BLaER1 treated with 17β-estradiol and CSF1 and Interleukin-3, amounts not matched to agents 10 nM and 100 nM (cell line): ENCODE measurements at regions not wholly inside any gene's neighbourhood (a gene's known extent, or its start where the extent isn't known, plus 50 kb on each side); places are given as distances from the start of the nearest gene placed in this dataset.

ENCODE experiments used
- H3K27ac ChIP-seq, 11 experiments: shearing (Covaris generic); formaldehyde crosslinking; 2 replicates each; pipeline ENCODE4 v1.8.1; 2022
- H3K27me3 ChIP-seq, 11 experiments: shearing (Covaris generic); formaldehyde crosslinking; 2 replicates each; pipeline ENCODE4 v1.8.1; 2022
- H3K36me3 ChIP-seq, 11 experiments: shearing (Covaris generic); formaldehyde crosslinking; 2 replicates each; pipeline ENCODE4 v1.8.1; 2022
- H3K4me1 ChIP-seq, 10 experiments: shearing (Covaris generic); formaldehyde crosslinking; 2 replicates each; pipeline ENCODE4 v1.8.1; 2022
- H3K4me2 ChIP-seq, 11 experiments: shearing (Covaris generic); formaldehyde crosslinking; 2 replicates each; pipeline ENCODE4 v1.8.1; 2022
- H3K4me3 ChIP-seq, 10 experiments: shearing (Covaris generic); formaldehyde crosslinking; 2 replicates each; pipeline ENCODE4 v1.8.1; 2022
- H3K9ac ChIP-seq, 11 experiments: shearing (Covaris generic); formaldehyde crosslinking; 2 replicates each; pipeline ENCODE4 v1.8.1; 2022
- H3K9me3 ChIP-seq, 11 experiments: shearing (Covaris generic); formaldehyde crosslinking; replicated peaks in 1 of 11; 2 replicates each; pipeline ENCODE4 v1.8.1; 2022
- H4K20me1 ChIP-seq, 11 experiments: shearing (Covaris generic); formaldehyde crosslinking; 2 replicates each; pipeline ENCODE4 v1.8.1; 2022
- Cebpa-rat ChIP-seq, 11 experiments: shearing (Covaris generic); IDR thresholded peaks; 2 replicates each; pipeline ENCODE4 v1.8.1; 2022

- no peak overlapping the region for H3K4me2 ChIP-seq
- H3K9me3 ChIP-seq = peaks cover 0 to 80% (median 53%) of the 10 kb centered on the region in 11 experiments; a peak in 18 of 22 replicates
- H3K4me1 ChIP-seq = peaks cover 0 to 14% (median 6%) of the 10 kb centered on the region in 10 experiments; a peak in 11 of 20 replicates
- H3K4me3 ChIP-seq = no peak overlapping the region
- no peaks in the 10 kb centered on the region for H4K20me1 ChIP-seq
- no peak overlapping the region for H3K9ac ChIP-seq
- no peaks in the 10 kb centered on the region for H3K27me3 ChIP-seq
- H3K27ac ChIP-seq = no peak overlapping the region
- TF ChIP-seq Cebpa-rat (IDR thresholded peaks at IDR 0.05) = no peak
- H3K36me3 ChIP-seq = peaks cover 0 to 41% (median 0%) of the 10 kb centered on the region in 11 experiments; a peak in 7 of 22 replicates
Measured at GRCh38 chr3:177735431-177735830, 538.1 kb upstream of the TBL1XR1 start.

- Histone ChIP-seq H3K9ac (no peak overlapping the region), H3K4me3 (no peak overlapping the region)
- TF ChIP-seq Cebpa-rat (IDR thresholded peaks at IDR 0.05) = no peak
Measured at GRCh38 chr3:177739461-177739860, 542.2 kb upstream of the TBL1XR1 start.

GRCh38 chr3:177740254-177740653, 543.0 kb upstream of the TBL1XR1 start:
- Histone ChIP-seq H4K20me1 (no peaks in the 10 kb centered on the region), H3K9me3 (peaks cover 10 to 94% (median 54%) of the 10 kb centered on the region in 11 experiments; a peak in 21 of 22 replicates), H3K9ac (no peak overlapping the region), H3K4me3 (no peak overlapping the region), H3K27ac (no peak overlapping the region), H3K36me3 (peaks cover 0 to 22% (median 0%) of the 10 kb centered on the region in 11 experiments; a peak in 9 of 22 replicates), H3K4me2 (no peak overlapping the region), H3K4me1 (peaks cover 0 to 5% (median 0%) of the 10 kb centered on the region in 10 experiments; a peak in 1 of 20 replicates), H3K27me3 (no peaks in the 10 kb centered on the region)
- no peak for TF ChIP-seq Cebpa-rat (IDR thresholded peaks at IDR 0.05)

More at GRCh38 chr3:177739461-177739860, 542.2 kb upstream of the TBL1XR1 start:
- no peak overlapping the region for H3K27ac ChIP-seq
- H3K9me3 ChIP-seq = peaks cover 6 to 87% (median 46%) of the 10 kb centered on the region in 11 experiments; a peak in 21 of 22 replicates
- no peaks in the 10 kb centered on the region for H4K20me1 ChIP-seq
- H3K27me3 ChIP-seq = no peaks in the 10 kb centered on the region
- peaks cover 0 to 6% (median 3%) of the 10 kb centered on the region in 10 experiments; a peak in 8 of 20 replicates for H3K4me1 ChIP-seq
- H3K36me3 ChIP-seq = peaks cover 0 to 22% (median 0%) of the 10 kb centered on the region in 11 experiments; a peak in 7 of 22 replicates
- no peak overlapping the region for H3K4me2 ChIP-seq

DNA sequence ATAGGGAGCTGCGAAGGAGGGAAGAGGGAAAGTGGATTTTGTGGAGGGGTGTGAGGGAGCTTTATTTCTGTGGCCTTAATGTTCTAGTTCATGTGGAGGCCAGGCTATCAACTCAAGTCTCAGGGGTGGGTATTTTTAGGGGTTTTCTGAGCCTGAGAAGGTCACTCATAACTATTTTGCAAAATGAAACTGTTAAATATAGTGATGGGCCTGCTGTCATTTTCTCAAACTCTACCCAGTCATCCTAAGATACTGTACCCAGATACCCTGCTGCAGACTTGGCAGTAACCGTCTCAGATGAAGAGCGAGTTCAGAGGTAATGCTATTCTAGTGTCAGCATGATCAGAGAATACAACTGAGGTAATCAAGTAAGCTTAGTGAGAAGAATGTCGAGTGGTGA, 545.0 kb upstream of the TBL1XR1 start:
- Histone ChIP-seq H3K4me3 (no peak overlapping the region), H3K4me2 (no peak overlapping the region), H3K9ac (no peak overlapping the region), H4K20me1 (no peaks in the 10 kb centered on the region), H3K4me1 (peaks cover 0 to 5% (median 0%) of the 10 kb centered on the region in 10 experiments; a peak in 1 of 20 replicates), H3K27me3 (no peaks in the 10 kb centered on the region), H3K9me3 (peaks cover 10 to 91% (median 61%) of the 10 kb centered on the region in 11 experiments; a peak in 20 of 22 replicates), H3K27ac (no peak overlapping the region), H3K36me3 (peaks cover 0 to 18% (median 0%) of the 10 kb centered on the region in 11 experiments; a peak in 8 of 22 replicates)
- no peak for TF ChIP-seq Cebpa-rat (IDR thresholded peaks at IDR 0.05)

- no peak overlapping the region for H3K4me3 ChIP-seq
- H3K27me3 ChIP-seq = no peaks in the 10 kb centered on the region
- no peaks in the 10 kb centered on the region for H4K20me1 ChIP-seq
- H3K4me2 ChIP-seq = no peak overlapping the region
- peaks cover 10 to 90% (median 61%) of the 10 kb centered on the region in 11 experiments; a peak in 20 of 22 replicates for H3K9me3 ChIP-seq
- H3K36me3 ChIP-seq = peaks cover 0 to 20% (median 0%) of the 10 kb centered on the region in 11 experiments; a peak in 8 of 22 replicates
- H3K27ac ChIP-seq = no peak overlapping the region
- peaks cover 0 to 5% (median 0%) of the 10 kb centered on the region in 10 experiments; a peak in 1 of 20 replicates for H3K4me1 ChIP-seq
- no peak overlapping the region for H3K9ac ChIP-seq
- TF ChIP-seq Cebpa-rat (IDR thresholded peaks at IDR 0.05) = no peak
Measured at GRCh38 chr3:177743173-177743890, 546.0 kb upstream of the TBL1XR1 start.

GRCh38 chr3:177744873-177745606, 547.8 kb upstream of the TBL1XR1 start:
- H3K27ac ChIP-seq = no peak overlapping the region
- H3K9me3 ChIP-seq = peaks cover 15 to 90% (median 73%) of the 10 kb centered on the region in 11 experiments; a peak in 20 of 22 replicates
- H3K4me2 ChIP-seq = 0 out of 22 replicates have a peak overlapping the region, but pooled peaks of 1 of the 11 experiments have one; percentile 3
- peaks cover 0 to 5% (median 0%) of the 10 kb centered on the region in 10 experiments; a peak in 1 of 20 replicates for H3K4me1 ChIP-seq
- no peak overlapping the region for H3K4me3 ChIP-seq
- no peak for TF ChIP-seq Cebpa-rat (IDR thresholded peaks at IDR 0.05)
- no peak overlapping the region for H3K9ac ChIP-seq
- no peaks in the 10 kb centered on the region for H4K20me1 ChIP-seq
- H3K27me3 ChIP-seq = no peaks in the 10 kb centered on the region
- H3K36me3 ChIP-seq = peaks cover 0 to 25% (median 0%) of the 10 kb centered on the region in 11 experiments; a peak in 6 of 22 replicates

GRCh38 chr3:177745607-177746005, 548.3 kb upstream of the TBL1XR1 start:
- Histone ChIP-seq H3K27me3 (no peaks in the 10 kb centered on the region), H3K27ac (no peak overlapping the region), H3K4me1 (peaks cover 0 to 5% (median 0%) of the 10 kb centered on the region in 10 experiments; a peak in 1 of 20 replicates), H3K9ac (no peak overlapping the region), H4K20me1 (no peaks in the 10 kb centered on the region), H3K36me3 (peaks cover 0 to 25% (median 0%) of the 10 kb centered on the region in 11 experiments; a peak in 6 of 22 replicates), H3K4me3 (no peak overlapping the region), H3K9me3 (peaks cover 15 to 84% (median 73%) of the 10 kb centered on the region in 11 experiments; a peak in 20 of 22 replicates), H3K4me2 (no peak overlapping the region)
- TF ChIP-seq Cebpa-rat (IDR thresholded peaks at IDR 0.05) = no peak

DNA sequence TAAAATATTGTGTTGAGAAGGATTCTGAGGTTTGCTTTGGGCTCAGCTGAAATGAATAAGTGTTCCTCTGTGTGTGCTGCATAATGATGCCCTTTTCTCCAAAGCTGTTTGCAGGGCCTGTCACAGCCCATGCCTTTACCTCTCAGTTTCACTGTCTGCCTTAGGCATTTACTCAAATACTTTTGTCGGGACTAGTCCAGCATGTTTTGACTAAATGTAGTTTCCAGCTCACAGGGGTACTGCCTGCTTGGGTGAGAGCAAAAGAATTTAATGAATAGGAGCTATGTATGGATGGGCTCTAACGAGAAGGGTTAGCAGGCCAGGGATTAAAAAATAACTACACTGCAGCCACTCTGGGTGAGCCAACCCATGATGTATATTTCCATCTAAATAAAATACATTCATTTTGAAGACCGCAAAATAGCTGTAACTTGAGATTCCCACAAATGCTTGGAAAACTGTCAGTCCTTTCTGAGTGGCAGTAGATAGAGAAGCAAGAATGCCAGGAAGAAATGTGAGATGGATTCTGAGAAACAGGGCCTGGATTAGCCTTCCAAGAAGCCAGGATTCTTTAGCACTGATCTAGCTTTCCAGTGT, 549.2 kb upstream of the TBL1XR1 start:
- Histone ChIP-seq H3K9me3 (peaks cover 15 to 85% (median 76%) of the 10 kb centered on the region in 11 experiments; a peak in 20 of 22 replicates), H3K4me2 (no peak overlapping the region), H3K9ac (no peak overlapping the region), H3K4me3 (no peak overlapping the region), H3K27me3 (no peaks in the 10 kb centered on the region), H3K36me3 (peaks cover 0 to 25% (median 0%) of the 10 kb centered on the region in 11 experiments; a peak in 6 of 22 replicates), H3K4me1 (peaks cover 0 to 5% (median 0%) of the 10 kb centered on the region in 10 experiments; a peak in 2 of 20 replicates), H3K27ac (no peak overlapping the region), H4K20me1 (no peaks in the 10 kb centered on the region)
- TF ChIP-seq Cebpa-rat (IDR thresholded peaks at IDR 0.05) = no peak
